A673 (cell line): ENCODE measurements at regions not wholly inside any gene's neighbourhood (a gene's known extent, or its start where the extent isn't known, plus 50 kb on each side); places are given as distances from the start of the nearest gene placed in this dataset.

ENCODE experiments used
- BruUV-seq: library from RNA; stranded (reverse); fragments of 400-500 nt; replicated peaks from 2 replicates; lab custom pipeline; 2021; lab: Mats Ljungman, UMichigan
- CTCF ChIA-PET: fragments of 300-600 bp; sonication (Branson Sonifier 250); formaldehyde crosslinking; loops from one replicate; lab custom pipeline; 2022; ENCODE audit warnings: antibody characterized with exemption; lab: Charles Lee
- POLR2A ChIA-PET: fragments of 300-600 bp; sonication (Branson Sonifier 250); formaldehyde crosslinking; loops from one replicate; lab custom pipeline; 2022; ENCODE audit warnings: antibody characterized with exemption; ENCODE audit not compliant: low non-redundant PET; lab: Charles Lee
- DNase-seq: peaks from one replicate; pipeline ENCODE4 v3.0.0-alpha.2; 2015; ENCODE audit warnings: low spot score
- H3K27ac ChIP-seq: fragments of 200-600 bp; sonication (generic); 2 replicates; pipeline ENCODE4 v1.5.1; 2016; ENCODE audit warnings: mixed run types, low read depth, mild to moderate bottlenecking, mixed read lengths, antibody characterized with exemption, low read length; ENCODE audit not compliant: poor library complexity, severe bottlenecking
- H3K27me3 ChIP-seq: fragments of 200-600 bp; sonication (generic); replicated peaks from 2 replicates; pipeline ENCODE4 v1.6.1; 2017; ENCODE audit warnings: mixed run types, low read depth, mild to moderate bottlenecking, mixed read lengths, antibody characterized with exemption, low read length; ENCODE audit not compliant: insufficient read depth, poor library complexity
- H3K36me3 ChIP-seq: fragments of 200-600 bp; sonication (generic); 2 replicates; pipeline ENCODE4 v1.6.1; 2016; ENCODE audit warnings: mixed run types, mild to moderate bottlenecking, mixed read lengths, antibody characterized with exemption, low read length; ENCODE audit not compliant: insufficient read depth, poor library complexity, severe bottlenecking
- H3K4me1 ChIP-seq: fragments of 200-600 bp; sonication (generic); 2 replicates; pipeline ENCODE4 v1.6.1; 2017; ENCODE audit warnings: mixed run types, mild to moderate bottlenecking, mixed read lengths, antibody characterized with exemption, low read length; ENCODE audit not compliant: insufficient read depth, poor library complexity, severe bottlenecking
- H3K4me3 ChIP-seq: fragments of 200-600 bp; sonication (generic); 2 replicates; pipeline ENCODE4 v1.5.1; 2016; ENCODE audit warnings: low read depth, mixed run types, mild to moderate bottlenecking, mixed read lengths, low read length; ENCODE audit not compliant: poor library complexity, severe bottlenecking
- H3K9me3 ChIP-seq: fragments of 200-600 bp; sonication (generic); 2 replicates; pipeline ENCODE4 v1.6.1; 2016; ENCODE audit warnings: mixed run types, low read depth, mild to moderate bottlenecking, mixed read lengths, antibody characterized with exemption, low read length; ENCODE audit not compliant: poor library complexity, severe bottlenecking
- EZH2 ChIP-seq: fragments of 200-600 bp; sonication (generic); IDR thresholded peaks from 2 replicates; pipeline ENCODE4 v1.6.1; 2017; ENCODE audit warnings: borderline replicate concordance, low read depth, mild to moderate bottlenecking, mixed read lengths, antibody characterized with exemption, low read length; ENCODE audit not compliant: poor library complexity, severe bottlenecking
- intact Hi-C: fragments of 100-400 bp; cut with micrococcal nuclease; formaldehyde crosslinking; loops from one replicate; pipeline ENCODE4 v1.10.0; 2022; ENCODE audit not compliant: unreplicated experiment
- TF ChIP-seq, protein P1 (sequence below): fragments of 300-800, 200-600 bp; sonication (generic); conservative IDR thresholded peaks from 2 replicates; pipeline ENCODE4 v1.5.1; 2017; ENCODE audit warnings: low read depth, mild to moderate bottlenecking, antibody characterized with exemption, low read length, moderate library complexity, mixed read lengths

DNA sequence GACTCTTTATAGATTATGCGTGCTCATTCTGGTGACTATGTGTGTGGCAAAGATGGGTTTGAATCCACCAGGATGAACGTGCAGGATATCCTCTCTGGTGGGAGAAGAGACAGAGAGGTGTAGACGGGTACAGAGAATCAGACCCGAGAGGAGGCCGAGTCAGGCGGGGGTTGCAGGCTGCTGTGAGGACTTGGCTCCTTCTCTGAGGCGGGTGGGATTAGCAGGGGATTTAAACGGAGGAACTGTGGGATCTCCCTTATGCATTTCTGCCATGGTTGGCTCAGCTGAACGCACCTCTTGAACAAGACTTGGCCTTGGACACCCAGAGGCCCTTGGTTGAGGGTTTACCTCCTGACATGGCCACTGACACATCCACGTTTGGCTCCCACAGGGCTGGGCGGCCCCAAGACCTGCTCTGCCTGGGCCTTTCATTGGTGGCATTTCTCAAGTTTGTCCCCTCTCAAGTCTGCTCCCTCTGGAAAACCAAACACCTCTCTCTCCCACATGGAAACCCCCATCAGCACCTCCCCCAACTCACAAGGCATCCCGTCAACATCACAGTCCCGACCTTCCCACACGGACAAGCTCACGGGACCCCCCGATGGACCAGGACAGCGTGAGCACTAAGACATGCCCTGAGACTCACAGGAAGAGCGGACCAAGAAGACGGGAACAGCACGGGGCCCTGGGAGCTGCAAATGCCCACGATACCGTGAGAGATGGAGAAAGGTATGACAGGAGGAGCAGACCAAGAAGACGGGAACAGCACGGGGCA is 158.3 kb downstream of the RTP5 start:
- Histone ChIP-seq H3K27me3 (no peaks in the 10 kb centered on the region), H3K4me3 (no peak overlapping the region), H3K36me3 (no peaks in the 10 kb centered on the region), H3K4me1 (no peaks in the 10 kb centered on the region), H3K9me3 (no peaks in the 10 kb centered on the region), H3K27ac (no peak overlapping the region)
- CTCF ChIA-PET = no interaction called here
- POLR2A ChIA-PET = no interaction called here
- DNase-seq = no peak
- no peak for TF ChIP-seq EZH2
- TF ChIP-seq, protein P1, sequence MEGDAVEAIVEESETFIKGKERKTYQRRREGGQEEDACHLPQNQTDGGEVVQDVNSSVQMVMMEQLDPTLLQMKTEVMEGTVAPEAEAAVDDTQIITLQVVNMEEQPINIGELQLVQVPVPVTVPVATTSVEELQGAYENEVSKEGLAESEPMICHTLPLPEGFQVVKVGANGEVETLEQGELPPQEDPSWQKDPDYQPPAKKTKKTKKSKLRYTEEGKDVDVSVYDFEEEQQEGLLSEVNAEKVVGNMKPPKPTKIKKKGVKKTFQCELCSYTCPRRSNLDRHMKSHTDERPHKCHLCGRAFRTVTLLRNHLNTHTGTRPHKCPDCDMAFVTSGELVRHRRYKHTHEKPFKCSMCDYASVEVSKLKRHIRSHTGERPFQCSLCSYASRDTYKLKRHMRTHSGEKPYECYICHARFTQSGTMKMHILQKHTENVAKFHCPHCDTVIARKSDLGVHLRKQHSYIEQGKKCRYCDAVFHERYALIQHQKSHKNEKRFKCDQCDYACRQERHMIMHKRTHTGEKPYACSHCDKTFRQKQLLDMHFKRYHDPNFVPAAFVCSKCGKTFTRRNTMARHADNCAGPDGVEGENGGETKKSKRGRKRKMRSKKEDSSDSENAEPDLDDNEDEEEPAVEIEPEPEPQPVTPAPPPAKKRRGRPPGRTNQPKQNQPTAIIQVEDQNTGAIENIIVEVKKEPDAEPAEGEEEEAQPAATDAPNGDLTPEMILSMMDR = no peak
- intact Hi-C loops = no loop called here
- BruUV-seq = no TSS peak

DNA sequence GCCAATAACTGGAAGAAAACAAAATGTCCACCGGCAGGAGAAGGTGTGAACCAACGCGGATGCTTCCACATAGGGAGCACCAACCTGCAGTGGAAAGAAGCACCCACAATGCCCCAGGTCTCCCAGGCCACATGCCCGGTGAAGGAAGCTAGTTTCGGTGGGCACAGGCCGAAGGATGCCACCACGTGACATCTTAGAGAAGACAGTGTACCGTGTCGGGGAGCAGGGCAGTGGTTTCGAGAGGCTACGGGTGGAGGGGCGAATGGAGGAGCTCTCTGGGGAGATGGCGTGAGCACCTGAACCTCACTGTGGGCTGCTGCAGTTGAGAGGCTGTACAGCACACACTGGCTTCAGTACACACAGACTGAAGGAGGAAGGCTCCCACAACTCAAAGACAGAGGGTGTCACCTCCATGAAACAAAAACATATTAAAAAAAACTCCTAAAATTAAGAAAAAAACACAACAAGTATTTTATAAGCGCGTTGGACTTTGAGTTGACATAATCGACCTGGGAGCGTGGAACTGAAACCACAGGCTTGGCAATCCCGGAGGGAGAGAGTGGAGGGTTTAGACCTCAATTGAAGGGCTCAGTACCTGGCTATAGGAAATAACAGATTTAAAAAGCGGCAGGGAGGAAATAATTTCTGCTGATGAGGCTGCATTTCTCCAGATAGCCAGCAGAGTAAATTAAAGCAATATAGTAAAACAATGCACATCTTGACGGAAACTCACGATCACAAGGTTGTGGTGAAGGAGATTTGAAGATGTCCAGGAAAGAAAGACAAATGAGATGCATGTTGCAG is 160.1 kb downstream of the RTP5 start:
- ChIA-PET CTCF (no interaction called here), POLR2A (no interaction called here)
- Histone ChIP-seq H3K36me3 (no peaks in the 10 kb centered on the region), H3K4me3 (no peak overlapping the region), H3K27me3 (no peaks in the 10 kb centered on the region), H3K4me1 (no peaks in the 10 kb centered on the region), H3K9me3 (no peaks in the 10 kb centered on the region), H3K27ac (no peak overlapping the region)
- DNase-seq = no peak
- intact Hi-C loops = no loop called here
- TF ChIP-seq, protein P1 = no peak
- no peak for TF ChIP-seq EZH2
- BruUV-seq = no TSS peak

DNA sequence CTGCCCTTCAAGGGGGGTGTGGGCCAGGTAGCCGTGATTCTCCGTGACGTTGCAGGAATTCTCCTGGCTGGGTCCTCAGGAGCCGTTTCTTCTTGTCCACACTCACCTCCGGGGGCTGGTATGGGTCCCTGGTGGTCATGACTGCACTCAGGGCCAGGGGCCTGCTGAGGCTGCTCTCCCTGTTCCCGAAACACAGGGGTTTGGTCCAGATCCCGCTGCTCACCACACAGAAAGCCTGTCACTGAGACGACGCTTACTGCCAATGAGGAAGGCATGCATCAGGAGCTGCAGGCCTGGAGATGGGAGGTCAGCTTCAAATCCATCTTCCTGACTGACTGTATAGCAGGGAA is 160.7 kb downstream of the RTP5 start:
- no peaks in the 10 kb centered on the region for H3K27me3 ChIP-seq
- H3K36me3 ChIP-seq = no peaks in the 10 kb centered on the region
- no peaks in the 10 kb centered on the region for H3K4me1 ChIP-seq
- no peaks in the 10 kb centered on the region for H3K9me3 ChIP-seq
- POLR2A ChIA-PET = no interaction called here
- no peak overlapping the region for H3K27ac ChIP-seq
- intact Hi-C loops = no loop called here
- no TSS peak for BruUV-seq
- no peak for TF ChIP-seq EZH2
- TF ChIP-seq, protein P1 = no peak
- no peak overlapping the region for H3K4me3 ChIP-seq
- CTCF ChIA-PET = no interaction called here
- no peak for DNase-seq
